Fibroblast of skin of right biceps (primary cell): ENCODE measurements at regions not wholly inside any gene's neighbourhood (a gene's known extent, or its start where the extent isn't known, plus 50 kb on each side); places are given as distances from the start of the nearest gene placed in this dataset.
"Not testable (repeated sequence)": the region's sequence is repeated elsewhere in the genome, so short reads cannot be mapped to it uniquely, and the experiment has no call there.

Experiments used
- DNase-seq: peaks from one replicate; pipeline ENCODE4 v3.0.0-alpha.2; 2013

DNA sequence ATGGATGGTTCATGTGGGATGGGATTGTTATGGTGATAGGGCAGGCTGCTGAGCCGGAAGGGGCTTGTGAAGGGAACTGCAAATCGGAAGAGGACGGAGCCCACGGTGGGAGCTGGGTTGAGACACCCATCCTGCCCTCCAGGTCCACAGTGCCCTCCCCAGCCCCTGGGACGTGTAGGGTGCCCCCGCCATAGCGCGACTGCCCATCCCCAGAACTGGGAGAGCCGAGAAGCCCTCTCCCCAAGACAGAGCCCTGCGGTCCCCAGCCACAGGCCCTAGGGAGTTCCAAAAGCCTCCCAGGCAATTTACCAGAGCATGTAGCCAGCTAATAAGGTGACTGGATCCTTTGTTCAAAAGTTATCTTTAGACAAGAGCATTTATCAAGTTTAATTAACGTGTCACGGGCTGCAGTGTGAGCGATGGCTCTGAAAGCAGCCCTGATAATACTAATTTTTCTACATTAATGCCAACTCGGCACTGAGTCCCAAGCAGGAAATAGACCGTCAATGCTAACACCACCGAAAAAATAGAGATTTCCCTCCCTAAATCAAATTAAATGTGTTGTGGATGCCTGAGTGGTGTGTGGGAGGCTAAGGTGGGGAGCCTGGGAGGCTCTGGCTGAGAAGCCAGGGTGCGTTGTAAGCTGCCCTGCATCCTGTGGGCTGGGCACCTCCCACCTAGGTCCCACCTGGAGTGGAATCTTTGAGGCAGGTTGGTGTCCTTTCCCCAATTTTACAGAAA is 76.8 kb upstream of the RTL6 start:
- DNase-seq, result no peak

GRCh38 chr22:44574057-44574639 is 76.1 kb upstream of the RTL6 start:
- peak; percentile 47 for DNase-seq

- no peak for DNase-seq
Observed at GRCh38 chr22:44573451-44573850, 75.4 kb upstream of the RTL6 start.

DNA sequence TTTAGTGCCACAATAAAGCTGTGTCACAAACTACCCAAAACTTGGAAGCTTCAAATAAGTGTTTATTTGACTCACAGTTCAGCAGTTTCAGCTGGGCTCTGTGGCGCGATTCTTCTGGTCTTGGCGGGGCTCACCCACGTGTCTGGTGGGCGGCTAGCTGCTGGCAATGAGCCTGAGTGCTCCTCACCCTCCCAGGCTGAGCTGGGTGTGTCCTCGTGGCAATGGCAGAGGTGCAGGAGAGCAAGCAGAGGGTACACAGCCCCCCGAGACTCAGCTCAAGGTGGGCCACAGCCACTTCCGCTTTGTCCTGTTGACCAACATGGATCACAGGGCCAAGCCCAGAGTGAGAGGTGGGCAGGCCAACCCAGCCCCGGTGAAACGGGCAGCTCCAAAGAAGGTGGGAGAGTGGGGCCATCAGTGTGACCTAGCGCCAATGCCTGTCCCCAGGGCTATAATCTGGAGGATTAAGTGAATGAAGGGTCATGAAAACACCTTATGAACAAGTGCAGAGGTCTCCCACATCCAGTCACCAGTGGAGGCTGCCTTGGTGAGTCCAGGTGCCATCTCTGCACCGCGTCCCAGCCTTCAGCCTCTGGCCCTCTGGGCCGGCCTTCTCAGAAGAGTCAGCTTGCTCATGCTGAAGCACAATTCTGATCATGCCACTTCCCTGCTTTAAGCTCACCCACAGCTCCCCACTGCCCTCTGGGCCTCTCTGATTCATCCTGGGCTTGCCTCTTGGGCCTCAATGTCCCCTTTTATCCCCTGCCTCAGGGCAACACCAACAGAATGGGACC is 74.6 kb upstream of the RTL6 start:
- no peak for DNase-seq

GRCh38 chr22:44571566-44572413 is 73.8 kb upstream of the RTL6 start:
- no peak for DNase-seq

- no peak for DNase-seq
Observed at GRCh38 chr22:44570476-44571445, 72.7 kb upstream of the RTL6 start.

- DNase-seq, result no peak
Observed at GRCh38 chr22:44569561-44569991, 71.5 kb upstream of the RTL6 start.

DNA sequence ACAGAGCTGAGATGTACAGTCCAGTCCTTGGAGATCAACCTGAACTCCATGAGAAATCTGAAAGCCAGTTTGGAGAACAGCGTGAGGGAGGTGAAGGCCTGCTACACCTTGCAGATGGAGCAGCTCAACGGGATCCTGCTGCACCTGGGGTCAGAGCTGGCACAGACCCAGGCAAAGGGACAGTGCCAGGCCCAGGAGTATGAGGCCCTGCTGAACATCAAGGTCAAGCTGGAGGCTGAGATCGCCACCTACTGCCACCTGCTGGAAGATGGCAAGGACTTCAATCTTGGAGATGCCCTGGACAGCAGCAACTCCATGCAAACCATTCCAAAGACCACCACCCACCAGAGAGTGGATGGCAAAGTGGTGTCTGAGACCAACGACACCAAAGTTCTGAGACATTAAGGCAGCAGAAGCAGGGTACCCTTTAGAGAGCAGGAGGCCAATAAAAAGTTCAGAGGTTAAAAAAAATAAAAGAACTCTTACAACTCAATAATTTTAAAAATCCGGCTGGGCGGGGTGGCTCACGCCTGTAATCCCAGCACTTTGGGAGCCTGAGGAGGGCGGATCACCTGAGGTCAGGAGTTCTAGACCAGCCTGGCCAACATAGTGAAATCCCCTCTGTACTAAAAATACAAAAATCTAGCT is 69.9 kb upstream of the RTL6 start:
- DNase-seq, result peak; percentile 40

GRCh38 chr22:44567378-44567841 is 69.4 kb upstream of the RTL6 start:
- peak; percentile 9 for DNase-seq

DNA sequence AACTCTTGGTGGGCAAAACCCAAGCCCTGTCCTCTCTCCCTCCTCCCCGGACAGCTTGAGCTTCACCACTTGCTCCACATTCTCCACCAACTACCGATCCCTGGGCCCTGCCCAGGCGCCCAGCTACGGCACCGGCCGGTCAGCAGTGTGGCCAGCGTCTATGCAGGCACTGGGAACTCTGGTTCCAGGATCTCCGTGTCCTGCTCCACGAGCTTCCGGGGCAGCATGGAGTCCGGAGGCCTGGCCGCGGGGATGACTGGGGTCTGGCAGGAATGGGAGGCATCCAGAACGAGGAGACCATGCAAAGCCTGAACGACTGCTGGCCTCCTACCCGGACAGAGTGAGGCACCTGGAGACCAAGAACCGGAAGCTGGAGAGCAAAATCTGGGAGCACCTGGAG is 68.9 kb upstream of the RTL6 start:
- DNase-seq, result no peak

DNA sequence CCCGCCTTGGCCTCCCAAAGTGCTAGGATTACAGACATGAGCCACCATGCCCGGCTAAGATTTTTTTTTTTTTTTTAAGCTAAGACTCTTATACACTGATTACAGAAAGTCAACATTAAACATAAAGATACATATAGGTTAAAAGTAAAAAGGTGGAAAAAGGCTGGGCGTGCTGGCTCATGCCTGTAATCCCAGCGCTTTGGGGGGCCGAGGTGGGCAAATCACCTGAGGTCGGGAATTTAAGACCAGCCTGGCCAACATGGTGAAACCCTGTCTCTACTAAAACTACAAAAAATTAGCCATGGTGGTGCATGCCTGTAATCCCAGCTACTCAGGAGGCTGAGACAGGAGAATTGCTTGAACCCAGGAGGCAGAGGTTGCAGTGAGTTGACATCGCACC is 64.6 kb upstream of the RTL6 start:
- not testable (repeated sequence) for DNase-seq

DNA sequence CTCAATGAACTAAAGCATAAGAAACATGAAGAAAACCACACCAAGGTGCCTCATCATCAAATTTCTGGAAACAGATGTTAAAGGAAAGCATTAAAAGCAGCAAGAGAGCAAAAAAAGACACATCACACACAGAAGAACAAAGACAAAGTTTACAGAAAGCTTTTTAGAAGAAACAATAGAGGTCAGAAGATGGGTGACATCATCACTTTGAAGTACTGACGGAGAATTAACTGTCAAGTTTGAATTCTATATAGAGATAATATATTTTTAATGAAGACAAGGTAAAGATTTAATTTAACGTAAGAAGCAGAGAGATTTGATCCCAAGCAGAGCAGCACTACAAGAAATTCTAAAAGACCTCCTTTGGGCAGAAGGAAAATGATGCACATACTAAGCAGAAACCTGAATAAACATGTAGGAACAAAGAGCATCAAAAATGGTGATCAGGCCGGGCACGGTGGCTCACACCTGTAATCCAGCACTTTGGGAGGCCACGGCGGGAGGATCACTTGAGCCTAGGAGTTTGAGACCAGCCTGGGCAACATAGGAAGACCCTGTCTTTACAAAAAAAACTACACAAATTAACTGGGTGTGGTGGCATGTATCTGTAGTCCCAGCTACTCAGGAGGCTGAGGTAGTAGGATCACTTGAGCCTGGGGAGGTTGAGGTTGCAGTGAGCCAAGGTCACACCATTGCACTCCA is 63.3 kb upstream of the RTL6 start:
- no peak for DNase-seq

GRCh38 chr22:44558671-44559070 is 60.6 kb upstream of the RTL6 start:
- peak; percentile 24 for DNase-seq

DNA sequence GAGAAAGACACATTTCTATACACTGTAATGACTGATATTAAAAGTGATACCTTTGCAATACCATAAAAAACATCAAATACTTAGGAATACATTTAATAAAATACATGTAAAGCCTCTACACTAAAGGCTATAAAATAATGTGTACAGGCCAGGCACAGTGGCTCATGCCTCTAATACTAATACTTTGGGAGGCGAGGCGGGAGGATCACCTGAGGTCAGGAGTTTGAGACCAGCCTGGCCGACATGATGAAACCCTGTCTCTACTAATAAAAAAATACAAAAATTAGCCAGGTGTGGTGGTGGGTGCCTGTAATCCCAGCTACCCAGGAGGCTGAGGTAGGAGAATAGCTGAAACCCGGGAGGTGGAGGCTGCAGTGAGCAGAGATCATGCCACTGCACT is 59.8 kb upstream of the RTL6 start:
- not testable (repeated sequence) for DNase-seq

DNA sequence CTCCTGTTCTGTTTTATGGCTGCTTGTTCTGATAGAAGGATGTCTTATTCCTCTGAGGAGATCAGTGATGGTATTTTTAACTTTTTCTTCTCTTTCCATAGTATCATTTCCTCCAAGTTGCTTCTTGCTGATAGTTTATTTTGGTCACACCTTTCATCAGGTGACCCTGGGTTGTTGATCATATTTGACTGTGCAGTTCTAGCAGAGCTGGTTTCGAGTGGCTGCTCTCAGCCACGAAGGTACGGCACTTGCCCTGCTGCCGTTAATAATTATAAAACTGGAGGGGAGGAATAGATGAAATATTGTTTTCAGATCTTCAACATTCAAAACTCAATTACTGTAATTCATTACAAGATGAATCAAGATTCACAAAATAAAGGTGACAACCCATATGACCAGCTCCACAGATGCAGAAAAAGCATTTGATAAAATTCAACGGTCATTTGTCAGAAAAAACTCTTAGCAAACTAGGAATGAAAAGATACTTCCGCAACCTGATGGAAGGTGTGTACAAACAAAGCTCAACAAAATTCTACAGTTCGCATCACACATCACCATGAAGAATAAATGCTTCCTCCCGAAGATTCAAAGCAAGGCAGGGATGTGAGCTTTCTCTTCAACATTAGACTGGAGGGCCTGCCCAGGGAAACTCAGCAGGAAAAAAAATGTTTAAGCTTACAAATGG is 59.2 kb upstream of the RTL6 start:
- DNase-seq, result no peak

- no peak for DNase-seq
Observed at GRCh38 chr22:44555597-44555996, 57.6 kb upstream of the RTL6 start.

DNA sequence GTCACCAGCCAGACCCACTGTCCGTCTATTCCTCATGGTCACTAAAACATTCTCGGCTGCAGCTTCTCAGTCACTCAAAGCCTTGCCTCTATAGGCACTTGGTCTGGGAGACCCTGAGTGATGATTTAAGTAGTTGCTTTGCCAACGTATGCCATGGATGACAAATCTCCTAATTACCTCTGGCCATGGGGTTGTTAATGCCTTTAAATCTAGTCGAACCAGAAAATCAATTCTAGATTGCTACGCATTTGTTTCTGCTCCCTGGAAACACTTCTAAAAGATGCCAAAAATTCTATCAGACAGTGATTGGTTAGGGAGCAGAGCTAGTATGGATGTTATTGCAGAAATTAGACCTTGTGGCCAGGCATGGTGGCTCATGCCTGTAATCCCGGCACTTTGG is 57.0 kb upstream of the RTL6 start:
- DNase-seq, result no peak

DNA sequence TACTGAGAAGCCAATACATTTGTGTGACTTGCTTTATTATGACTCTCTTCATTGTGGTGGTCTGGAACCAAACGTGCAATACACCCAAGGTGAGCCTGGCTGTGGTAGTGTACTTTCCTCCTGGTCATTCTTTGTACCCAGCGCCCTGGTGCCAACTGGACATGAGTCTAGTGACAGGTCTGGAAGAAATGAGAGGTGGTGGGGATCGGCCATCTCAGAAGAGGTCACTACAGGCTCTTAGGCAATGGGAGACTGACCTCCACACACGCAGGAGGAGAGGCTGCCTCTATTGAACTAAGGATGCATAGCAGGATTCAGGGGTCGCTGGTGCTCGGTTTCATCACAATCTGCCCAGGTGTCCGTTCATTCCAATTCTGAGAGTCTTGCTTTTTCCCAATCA is 56.4 kb upstream of the RTL6 start:
- DNase-seq, result no peak

- DNase-seq, result peak; percentile 94
Observed at GRCh38 chr22:44550711-44551491, 52.9 kb upstream of the RTL6 start.
